Endometrial microvascular endothelial cells (primary cell): ENCODE measurements at regions not wholly inside any gene's neighbourhood (a gene's known extent, or its start where the extent isn't known, plus 50 kb on each side); places are given as distances from the start of the nearest gene placed in this dataset.

ENCODE experiments used
- in situ Hi-C: cut with HindIII; loops from 2 replicates; pipeline ENCODE4 v1.10.0; 2017; ENCODE audit warnings: low sequenced_read_pairs, low pct_unique_long_range_greater_than_20kb; ENCODE audit errors: inconsistent ontology term

DNA sequence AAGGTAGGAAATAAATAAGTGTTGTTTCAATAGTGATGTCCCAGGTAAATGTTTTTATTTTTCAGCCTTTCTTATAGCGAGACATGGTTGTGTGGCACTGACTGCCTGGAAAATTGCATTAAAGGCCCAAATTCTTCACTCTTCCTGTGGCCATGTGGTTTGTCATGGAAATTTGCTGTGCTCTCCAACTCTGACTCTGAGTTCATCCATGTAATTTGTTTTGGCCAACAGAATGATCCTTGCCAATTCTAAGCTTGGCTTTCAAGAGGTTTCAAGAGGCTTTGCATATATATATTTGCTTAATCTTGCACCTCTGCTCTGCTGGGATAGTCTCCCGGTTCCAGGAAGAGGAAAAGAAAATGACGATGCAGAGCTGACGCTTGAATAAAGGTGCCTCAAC is 107.5 kb upstream of the ARHGEF26 start:
- in situ Hi-C loops: no loop called here

DNA sequence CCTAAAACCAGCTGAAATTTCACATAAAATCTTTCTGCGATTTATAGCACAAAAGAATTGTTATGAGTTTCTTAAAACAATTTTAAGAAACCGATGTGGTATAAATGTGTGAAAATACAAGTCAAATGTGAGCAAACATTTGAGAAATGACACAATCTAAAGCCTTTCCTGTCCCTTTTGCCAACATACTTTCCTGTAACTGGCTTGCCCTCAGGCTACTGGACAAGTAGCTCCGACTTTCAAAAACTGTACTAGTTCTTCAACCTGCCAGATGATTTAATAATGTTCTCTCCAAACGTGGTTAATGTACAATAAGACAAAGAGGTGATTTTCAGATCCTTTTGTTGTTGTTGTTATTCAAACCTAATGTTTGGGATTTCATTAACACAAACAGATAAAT is 105.9 kb upstream of the ARHGEF26 start:
- in situ Hi-C loops: no loop called here

GRCh38 chr3:154018100-154018696 is 103.0 kb upstream of the ARHGEF26 start:
- in situ Hi-C loops: no loop called here

GRCh38 chr3:154022606-154023005 is 98.6 kb upstream of the ARHGEF26 start:
- in situ Hi-C loops: no loop called here

GRCh38 chr3:154023148-154023547 is 98.0 kb upstream of the ARHGEF26 start:
- in situ Hi-C loops: no loop called here

GRCh38 chr3:154025007-154025406 is 96.2 kb upstream of the ARHGEF26 start:
- in situ Hi-C loops: no loop called here

- in situ Hi-C loops: no loop called here
Measured at GRCh38 chr3:154029926-154030325, 91.3 kb upstream of the ARHGEF26 start.

DNA sequence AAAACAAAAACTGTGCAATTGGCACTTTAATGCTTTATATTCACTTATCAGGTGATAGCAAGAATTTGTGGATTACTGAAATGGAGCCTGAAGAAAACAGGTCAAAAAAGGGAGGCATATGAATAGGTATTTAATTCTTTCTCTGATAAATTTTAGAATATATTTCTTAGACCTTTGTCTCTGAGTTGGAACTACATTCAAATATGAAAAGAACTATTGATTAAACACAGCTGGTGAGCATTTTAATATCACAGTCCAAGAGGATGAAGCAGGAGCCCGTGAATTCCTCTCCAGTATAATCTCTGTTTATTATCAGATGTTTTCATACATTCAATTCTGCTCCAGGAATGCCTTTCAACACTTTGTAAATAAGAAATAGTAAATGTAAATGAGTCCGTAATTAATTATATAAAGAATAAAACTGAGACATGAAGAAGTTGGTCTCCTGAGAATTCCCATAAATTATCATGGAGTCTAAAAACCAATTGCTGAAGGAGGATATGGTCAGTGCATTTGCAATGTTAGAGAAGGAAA is 86.3 kb upstream of the ARHGEF26 start:
- in situ Hi-C loops: no loop called here

DNA sequence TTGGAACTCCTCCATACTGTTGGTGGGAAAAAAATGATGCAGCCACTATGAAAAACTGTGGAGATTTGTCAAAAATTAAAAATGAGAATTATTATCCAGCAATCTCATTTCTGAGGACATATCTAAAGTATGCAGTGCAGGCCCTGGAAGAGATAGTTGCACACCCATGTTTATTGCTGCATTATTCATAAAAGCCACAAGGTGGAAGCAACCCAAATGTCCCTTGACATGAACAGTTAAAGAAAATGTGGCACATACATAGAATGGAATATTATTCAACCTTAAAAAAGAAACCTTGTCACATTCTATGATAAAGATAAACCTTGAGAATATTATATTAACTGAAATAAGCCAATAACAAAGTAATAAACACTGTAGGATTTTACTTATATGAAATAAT is 80.9 kb upstream of the ARHGEF26 start:
- in situ Hi-C loops: no loop called here

GRCh38 chr3:154044671-154045070 is 76.5 kb upstream of the ARHGEF26 start:
- in situ Hi-C loops: no loop called here

DNA sequence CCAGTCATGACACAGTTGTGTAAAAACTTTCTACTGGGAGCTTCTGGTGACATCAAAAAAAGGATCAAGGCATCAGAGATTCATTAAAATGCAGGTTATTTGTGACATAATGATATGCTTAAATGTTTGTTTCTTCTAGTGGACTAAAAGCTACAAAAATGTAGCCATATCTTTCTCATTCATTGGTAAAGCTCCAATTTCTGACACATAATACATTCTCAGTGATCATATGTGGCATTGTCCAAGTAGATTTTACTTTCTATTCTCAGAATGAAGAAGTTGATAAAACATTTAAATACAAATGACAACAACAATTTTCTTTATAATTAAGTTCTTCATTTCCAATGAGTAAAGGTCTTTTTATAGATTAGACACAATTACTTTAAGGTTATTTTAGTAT is 71.0 kb upstream of the ARHGEF26 start:
- in situ Hi-C loops: no loop called here

GRCh38 chr3:154050766-154051165 is 70.4 kb upstream of the ARHGEF26 start:
- in situ Hi-C loops: no loop called here

DNA sequence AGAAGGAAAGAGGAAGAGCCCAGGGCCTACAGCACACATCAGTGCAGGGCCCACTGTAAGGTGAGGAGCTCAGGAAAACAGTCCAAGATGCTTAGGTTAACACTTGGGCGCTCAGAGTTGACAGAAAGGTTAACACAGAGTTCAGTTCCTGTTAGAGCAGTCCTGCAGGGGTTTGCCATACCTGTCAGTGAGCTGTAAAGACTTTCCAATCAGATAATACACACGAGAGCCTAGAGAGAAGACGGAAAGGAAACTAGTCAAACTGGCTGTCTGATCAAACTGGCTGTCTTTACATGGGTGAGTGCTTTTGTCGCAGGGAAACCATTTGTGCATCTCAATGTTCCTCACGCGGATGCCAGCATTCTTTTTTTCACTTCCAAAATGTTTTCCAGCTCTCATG is 61.4 kb upstream of the ARHGEF26 start:
- in situ Hi-C loops: no loop called here

GRCh38 chr3:154060238-154061000 is 60.8 kb upstream of the ARHGEF26 start:
- in situ Hi-C loops: no loop called here

GRCh38 chr3:154061001-154061370 is 60.2 kb upstream of the ARHGEF26 start:
- in situ Hi-C loops: no loop called here

DNA sequence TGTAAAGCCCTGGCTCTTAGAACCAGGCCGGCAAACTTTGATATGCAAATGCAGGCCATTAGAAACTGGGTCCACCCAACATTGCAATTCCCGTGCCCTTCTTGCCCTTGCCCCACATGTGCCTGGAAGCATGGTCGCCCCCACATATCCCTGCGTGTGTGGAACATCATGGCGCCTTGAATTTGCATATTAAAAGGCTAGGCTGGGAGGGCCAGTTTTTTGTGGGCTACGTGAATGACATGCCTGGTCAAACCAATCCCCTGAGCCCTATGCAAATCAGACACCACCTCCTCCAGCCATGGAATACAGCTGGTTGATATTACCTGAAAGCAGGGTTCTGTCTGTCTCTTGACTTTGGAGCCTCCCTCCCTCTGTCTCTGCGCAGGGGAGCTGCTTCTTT is 58.7 kb upstream of the ARHGEF26 start:
- in situ Hi-C loops: no loop called here

- in situ Hi-C loops: no loop called here
Measured at GRCh38 chr3:154071146-154071545, 50.0 kb upstream of the ARHGEF26 start.
